Neural progenitor cell (in vitro differentiated cells): ENCODE measurements at regions not wholly inside any gene's neighbourhood (a gene's known extent, or its start where the extent isn't known, plus 50 kb on each side); places are given as distances from the start of the nearest gene placed in this dataset.

Source experiments
- DNase-seq: peaks from one replicate; pipeline ENCODE4 v3.0.0-alpha.2; 2016; ENCODE audit warnings: low spot score
- H2AFZ ChIP-seq: fragments of 200-600 bp; sonication (generic); replicated peaks from 2 replicates; pipeline ENCODE4 v1.6.1; 2016; ENCODE audit warnings: antibody characterized with exemption
- H3F3A ChIP-seq: fragments of 200-600 bp; sonication (generic); 2 replicates; pipeline ENCODE4 v1.6.1; 2016; ENCODE audit warnings: antibody characterized with exemption, low read depth
- H3K27ac ChIP-seq: fragments of 200-600 bp; sonication (generic); 2 replicates; pipeline ENCODE4 v1.5.1; 2016; ENCODE audit warnings: mild to moderate bottlenecking
- H3K27me3 ChIP-seq: fragments of 200-600 bp; sonication (generic); 2 replicates; pipeline ENCODE4 v1.6.1; 2016; ENCODE audit warnings: mild to moderate bottlenecking, moderate library complexity
- H3K36me3 ChIP-seq: fragments of 200-600 bp; sonication (generic); 2 replicates; pipeline ENCODE4 v1.5.1; 2016
- H3K4me1 ChIP-seq: fragments of 200-600 bp; sonication (generic); 2 replicates; pipeline ENCODE4 v1.6.1; 2016; ENCODE audit warnings: mixed run types
- H3K4me2 ChIP-seq: fragments of 200-600 bp; sonication (generic); 2 replicates; pipeline ENCODE4 v1.6.1; 2016
- H3K4me3 ChIP-seq: fragments of 200-600 bp; sonication (generic); 2 replicates; pipeline ENCODE4 v1.5.1; 2016
- H3K79me2 ChIP-seq: fragments of 200-600 bp; sonication (generic); 2 replicates; pipeline ENCODE4 v1.6.1; 2016; ENCODE audit warnings: low read depth
- H3K9ac ChIP-seq: fragments of 200-600 bp; sonication (generic); 2 replicates; pipeline ENCODE4 v1.6.1; 2016
- H3K9me3 ChIP-seq: fragments of 200-600 bp; sonication (generic); 2 replicates; pipeline ENCODE4 v1.5.1; 2016; ENCODE audit warnings: low read depth
- H4K20me1 ChIP-seq: fragments of 200-600 bp; sonication (generic); 2 replicates; pipeline ENCODE4 v1.6.1; 2016; ENCODE audit warnings: low read depth
- H3K27ac Mint-ChIP-seq: 3 replicates; pipeline ENCODE4 v1.8.0; 2021; ENCODE audit warnings: mixed read lengths
- H3K27me3 Mint-ChIP-seq: 2 replicates; pipeline ENCODE4 v1.8.0; 2022; ENCODE audit warnings: low read depth, mild to moderate bottlenecking, inconsistent platforms, moderate library complexity, mixed read lengths; ENCODE audit not compliant: insufficient read depth
- H3K36me3 Mint-ChIP-seq: 3 replicates; pipeline ENCODE4 v1.8.0; 2021; ENCODE audit warnings: mixed read lengths
- H3K4me1 Mint-ChIP-seq: 3 replicates; pipeline ENCODE4 v1.8.0; 2021; ENCODE audit warnings: mixed read lengths
- H3K4me3 Mint-ChIP-seq: 3 replicates; pipeline ENCODE4 v1.8.0; 2021; ENCODE audit warnings: mild to moderate bottlenecking, moderate library complexity, mixed read lengths
- H3K9me3 Mint-ChIP-seq: 3 replicates; pipeline ENCODE4 v1.8.0; 2020; ENCODE audit warnings: mixed read lengths
- CTCF ChIP-seq: fragments of 200-600 bp; sonication (generic); IDR thresholded peaks from 2 replicates; pipeline ENCODE4 v1.5.1; 2017; ENCODE audit warnings: antibody characterized with exemption, mild to moderate bottlenecking
- EZH2 ChIP-seq: fragments of 200-600 bp; sonication (generic); IDR thresholded peaks from 2 replicates; pipeline ENCODE4 v1.6.1; 2017; ENCODE audit warnings: antibody characterized with exemption, mild to moderate bottlenecking, moderate library complexity
- EZH2phosphoT487 ChIP-seq: fragments of 200-600 bp; sonication (generic); IDR thresholded peaks from 2 replicates; pipeline ENCODE4 v1.6.1; 2017; ENCODE audit warnings: antibody characterized with exemption

DNA sequence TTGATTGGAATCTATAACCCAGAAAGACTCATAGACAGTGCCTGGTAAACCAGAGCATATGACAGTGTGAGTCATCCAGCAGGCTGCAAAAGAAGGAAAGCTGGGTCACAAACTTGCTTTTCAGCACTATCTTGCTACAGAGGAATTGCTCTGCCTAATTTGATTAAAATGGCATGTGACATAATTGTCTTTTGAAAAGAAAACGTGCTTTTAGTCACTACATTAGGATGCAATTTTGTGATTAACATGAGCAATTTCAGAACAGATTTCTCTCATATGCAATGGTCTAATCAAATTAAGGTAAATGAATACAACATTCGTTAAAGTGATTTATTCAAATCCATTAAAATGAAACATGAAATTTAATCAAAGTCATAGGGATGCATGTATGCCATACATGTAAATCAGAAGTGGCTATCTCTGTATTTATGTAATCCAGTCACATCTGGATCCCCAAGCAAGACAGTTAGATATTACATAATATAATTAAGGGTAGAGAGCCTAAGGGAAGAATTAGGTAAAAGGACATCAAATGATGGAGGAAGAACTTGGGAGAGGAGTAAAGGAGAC, 400.0 kb upstream of the HTR1E start:
- Mint-ChIP-seq H3K27me3 (no peaks in the 10 kb centered on the region), H3K36me3 (no peaks in the 10 kb centered on the region), H3K27ac (no peak overlapping the region), H3K9me3 (no peaks in the 10 kb centered on the region), H3K4me3 (no peak overlapping the region), H3K4me1 (no peaks in the 10 kb centered on the region)
- Histone ChIP-seq H3F3A (no peaks in the 10 kb centered on the region), H3K4me2 (no peak overlapping the region), H3K79me2 (no peaks in the 10 kb centered on the region), H3K4me3 (no peak overlapping the region), H4K20me1 (no peaks in the 10 kb centered on the region), H3K36me3 (no peaks in the 10 kb centered on the region), H3K27me3 (no peaks in the 10 kb centered on the region), H3K27ac (no peak overlapping the region), H2AFZ (no peak overlapping the region), H3K9ac (no peak overlapping the region), H3K9me3 (no peaks in the 10 kb centered on the region), H3K4me1 (no peaks in the 10 kb centered on the region)
- no peak for TF ChIP-seq EZH2
- TF ChIP-seq EZH2phosphoT487, result no peak
- TF ChIP-seq CTCF, result no peak
- DNase-seq, result no peak

GRCh38 chr6:86536121-86536520, 401.2 kb upstream of the HTR1E start:
- Histone ChIP-seq H3F3A (no peaks in the 10 kb centered on the region), H3K4me2 (no peak overlapping the region), H3K4me3 (no peak overlapping the region), H3K27ac (no peak overlapping the region), H3K9me3 (no peaks in the 10 kb centered on the region), H3K4me1 (no peaks in the 10 kb centered on the region), H2AFZ (no peak overlapping the region), H3K36me3 (no peaks in the 10 kb centered on the region), H3K79me2 (no peaks in the 10 kb centered on the region), H3K9ac (no peak overlapping the region), H4K20me1 (no peaks in the 10 kb centered on the region), H3K27me3 (no peaks in the 10 kb centered on the region)
- Mint-ChIP-seq H3K36me3 (no peaks in the 10 kb centered on the region), H3K27ac (no peak overlapping the region), H3K27me3 (no peaks in the 10 kb centered on the region), H3K4me1 (no peaks in the 10 kb centered on the region), H3K9me3 (no peaks in the 10 kb centered on the region), H3K4me3 (no peak overlapping the region)
- TF ChIP-seq CTCF (no peak), EZH2 (no peak), EZH2phosphoT487 (no peak)
- no peak for DNase-seq

DNA sequence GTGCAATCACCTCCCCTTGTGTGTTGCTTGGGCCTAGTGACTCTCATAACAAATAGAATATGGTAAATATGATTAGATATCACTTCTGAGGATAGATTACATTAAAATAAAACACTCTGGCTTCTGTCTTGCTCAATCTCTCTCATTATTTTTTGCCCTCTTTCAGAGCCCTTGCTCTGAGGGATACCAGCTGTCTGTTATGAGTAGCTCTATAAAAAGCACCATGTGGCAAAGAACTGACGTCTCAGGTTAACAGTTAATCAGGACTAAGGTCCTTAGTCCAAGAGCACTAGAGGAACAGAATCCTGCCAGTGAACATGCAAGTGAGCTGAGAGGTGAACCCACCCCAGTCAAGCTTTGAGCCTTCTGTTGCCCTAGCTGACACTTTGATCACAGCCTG, 402.2 kb upstream of the HTR1E start:
- Histone ChIP-seq H3K27ac (no peak overlapping the region), H3K4me3 (no peak overlapping the region), H3K4me2 (no peak overlapping the region), H3K9me3 (no peaks in the 10 kb centered on the region), H3K9ac (no peak overlapping the region), H4K20me1 (no peaks in the 10 kb centered on the region), H3K79me2 (no peaks in the 10 kb centered on the region), H3K4me1 (no peaks in the 10 kb centered on the region), H3K27me3 (no peaks in the 10 kb centered on the region), H3F3A (no peaks in the 10 kb centered on the region), H3K36me3 (no peaks in the 10 kb centered on the region), H2AFZ (no peak overlapping the region)
- Mint-ChIP-seq H3K9me3 (no peaks in the 10 kb centered on the region), H3K27ac (no peak overlapping the region), H3K4me3 (no peak overlapping the region), H3K4me1 (no peaks in the 10 kb centered on the region), H3K27me3 (no peaks in the 10 kb centered on the region), H3K36me3 (no peaks in the 10 kb centered on the region)
- TF ChIP-seq EZH2phosphoT487 (no peak), CTCF (no peak), EZH2 (no peak)
- DNase-seq, result no peak
